C4-2B (cell line): ENCODE measurements at regions not wholly inside any gene's neighbourhood (a gene's known extent, or its start where the extent isn't known, plus 50 kb on each side); places are given as distances from the start of the nearest gene placed in this dataset.
A peak's percentile ranks its signal among the peaks of the same experiment; 100 is the strongest.
"Not testable (repeated sequence)": the region's sequence is repeated elsewhere in the genome, so short reads cannot be mapped to it uniquely, and the experiment has no call there.

Source experiments
- H3K27ac ChIP-seq: fragments of 450-650 bp; 2 replicates; pipeline ENCODE4 v1.5.1; 2017
- CTCF ChIP-seq: fragments of 450-650 bp; conservative IDR thresholded peaks from 2 replicates; pipeline ENCODE4 v1.5.1; 2017; ENCODE audit warnings: mild to moderate bottlenecking
- ZFX ChIP-seq: fragments of 450-650 bp; IDR thresholded peaks from 2 replicates; pipeline ENCODE4 v1.6.1; 2017

- TF ChIP-seq CTCF: no peak; the same call in 1 of the 2 replicates
- no peak for TF ChIP-seq ZFX
- H3K27ac ChIP-seq: no peak overlapping the region
These were observed 328.9 kb upstream of the KCND2 start for GRCh38 chr7:119943942-119944600.

GRCh38 chr7:119944601-119944972, 328.4 kb upstream of the KCND2 start:
- TF ChIP-seq ZFX (no peak), CTCF (0 out of 2 replicates have a peak, but pooled peaks have one; percentile 2)
- H3K27ac ChIP-seq: no peak overlapping the region

GRCh38 chr7:119945822-119946221, 327.2 kb upstream of the KCND2 start:
- TF ChIP-seq CTCF (no peak), ZFX (no peak)
- no peak overlapping the region for H3K27ac ChIP-seq

GRCh38 chr7:119949053-119949452, 323.9 kb upstream of the KCND2 start:
- TF ChIP-seq CTCF (no peak), ZFX (no peak)

GRCh38 chr7:119950390-119951041, 322.5 kb upstream of the KCND2 start:
- not testable (repeated sequence) for H3K27ac ChIP-seq

More at GRCh38 chr7:119949053-119949452, 323.9 kb upstream of the KCND2 start:
- H3K27ac ChIP-seq: no peak overlapping the region

GRCh38 chr7:119951614-119952013, 321.4 kb upstream of the KCND2 start:
- H3K27ac ChIP-seq: not testable (repeated sequence)

- H3K27ac ChIP-seq: no peak overlapping the region
- no peak for TF ChIP-seq CTCF
- no peak for TF ChIP-seq ZFX
These were observed 315.6 kb upstream of the KCND2 start for GRCh38 chr7:119957335-119957734.

GRCh38 chr7:119959811-119960210, 313.2 kb upstream of the KCND2 start:
- TF ChIP-seq ZFX: no peak
- no peak for TF ChIP-seq CTCF
- H3K27ac ChIP-seq: no peak overlapping the region
